ENCODE measurements at regions not wholly inside any gene's neighbourhood (a gene's known extent, or its start where the extent isn't known, plus 50 kb on each side); places are given as distances from the start of the nearest gene placed in this dataset.

DNA sequence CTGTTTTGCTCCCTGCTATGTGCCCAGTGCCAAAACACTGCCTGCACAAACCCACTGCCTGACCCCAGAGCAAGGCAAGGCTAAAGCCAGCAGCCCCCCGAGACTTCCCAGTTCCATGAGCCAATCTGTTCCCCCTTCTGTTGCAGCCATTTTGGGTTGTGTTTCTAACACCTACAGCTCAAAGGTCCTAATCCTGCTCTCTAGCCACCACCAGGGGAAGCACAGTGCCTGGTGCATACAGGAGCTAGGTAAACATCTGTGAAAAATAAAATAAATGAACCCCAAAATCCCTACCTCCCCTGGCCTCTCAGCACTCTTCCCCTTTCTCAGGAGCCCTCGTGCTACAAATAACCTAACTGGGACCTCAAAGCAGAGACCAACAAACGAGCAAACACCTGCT lies 190.2 kb downstream of the MATN1 start:
- H3K27ac ChIP-seq, result no peak overlapping the region
- POLR2A ChIA-PET (ENCODE audit: low non-redundant PET), result no interaction called here
- DNase-seq (ENCODE audit: low spot score), result no peak
- TF ChIP-seq, protein P1, sequence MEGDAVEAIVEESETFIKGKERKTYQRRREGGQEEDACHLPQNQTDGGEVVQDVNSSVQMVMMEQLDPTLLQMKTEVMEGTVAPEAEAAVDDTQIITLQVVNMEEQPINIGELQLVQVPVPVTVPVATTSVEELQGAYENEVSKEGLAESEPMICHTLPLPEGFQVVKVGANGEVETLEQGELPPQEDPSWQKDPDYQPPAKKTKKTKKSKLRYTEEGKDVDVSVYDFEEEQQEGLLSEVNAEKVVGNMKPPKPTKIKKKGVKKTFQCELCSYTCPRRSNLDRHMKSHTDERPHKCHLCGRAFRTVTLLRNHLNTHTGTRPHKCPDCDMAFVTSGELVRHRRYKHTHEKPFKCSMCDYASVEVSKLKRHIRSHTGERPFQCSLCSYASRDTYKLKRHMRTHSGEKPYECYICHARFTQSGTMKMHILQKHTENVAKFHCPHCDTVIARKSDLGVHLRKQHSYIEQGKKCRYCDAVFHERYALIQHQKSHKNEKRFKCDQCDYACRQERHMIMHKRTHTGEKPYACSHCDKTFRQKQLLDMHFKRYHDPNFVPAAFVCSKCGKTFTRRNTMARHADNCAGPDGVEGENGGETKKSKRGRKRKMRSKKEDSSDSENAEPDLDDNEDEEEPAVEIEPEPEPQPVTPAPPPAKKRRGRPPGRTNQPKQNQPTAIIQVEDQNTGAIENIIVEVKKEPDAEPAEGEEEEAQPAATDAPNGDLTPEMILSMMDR (conservative IDR thresholded peaks at IDR 0.05; ENCODE audit: low read depth), result no peak
- CTCF ChIA-PET, result no interaction called here

DNA sequence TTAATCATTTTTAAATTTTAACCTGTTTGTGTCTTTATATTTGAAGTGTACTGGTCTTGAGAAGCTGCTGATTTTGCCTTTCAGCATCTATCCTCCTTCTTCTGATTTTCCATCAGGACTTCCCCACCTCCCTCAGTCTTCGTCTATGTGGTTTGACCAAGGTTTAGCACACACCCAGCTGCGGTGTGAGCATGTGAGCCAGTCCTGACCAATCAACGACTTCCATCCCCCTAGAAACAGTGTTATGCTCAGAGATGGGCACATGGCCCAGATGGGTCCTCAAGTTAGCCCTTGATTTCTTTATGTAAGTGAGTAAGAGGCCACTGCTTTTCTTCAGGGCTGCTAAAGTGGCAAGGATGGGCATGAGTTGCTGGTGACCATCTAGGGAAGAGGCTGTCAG lies 190.8 kb downstream of the MATN1 start:
- ChIA-PET CTCF (interaction anchor here (0.7 to 0.9 kb wide), 2 partner anchors 84 to 152 kb away, joined by 3 to 5 read pairs; no protein-coding TSS in a partner anchor), POLR2A (ENCODE audit: low non-redundant PET) (no interaction called here)
- DNase-seq (ENCODE audit: low spot score), result no peak
- TF ChIP-seq, protein P1 (conservative IDR thresholded peaks at IDR 0.05; ENCODE audit: low read depth), result no peak
- no peak overlapping the region for H3K27ac ChIP-seq

DNA sequence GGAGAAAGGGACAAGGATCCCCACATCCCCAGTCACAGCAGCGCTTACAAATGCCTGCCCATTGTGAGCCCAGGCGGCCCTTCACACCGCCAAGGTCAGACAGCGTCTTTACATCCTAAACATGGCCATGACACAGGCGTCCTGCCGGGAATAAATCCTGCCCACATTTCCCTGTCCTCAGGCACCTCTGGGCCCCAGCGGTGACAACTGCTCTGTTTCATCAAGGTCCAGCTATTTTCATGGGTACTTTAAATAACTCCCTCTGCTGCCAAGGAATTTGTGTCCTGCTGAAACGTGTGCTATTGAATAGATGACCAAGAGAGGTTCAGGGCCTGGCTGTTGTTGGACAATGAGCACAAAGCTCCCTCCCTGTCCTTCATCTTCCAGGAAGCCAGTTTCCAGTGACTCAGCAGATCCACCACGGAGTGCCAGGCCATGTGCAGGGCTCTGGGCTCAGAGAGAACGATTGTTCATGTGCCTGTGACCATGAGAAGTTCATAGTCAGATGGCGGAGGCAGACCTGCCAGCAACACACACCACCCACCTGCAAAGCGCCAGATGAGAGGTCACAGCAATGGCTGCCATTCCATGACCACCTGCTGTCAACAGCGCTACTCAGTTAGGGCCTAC lies 195.8 kb downstream of the MATN1 start:
- POLR2A ChIA-PET (ENCODE audit: low non-redundant PET), result no interaction called here
- TF ChIP-seq, protein P1 (conservative IDR thresholded peaks at IDR 0.05; ENCODE audit: low read depth), result no peak
- CTCF ChIA-PET, result no interaction called here
- H3K27ac ChIP-seq, result no peak overlapping the region
- DNase-seq (ENCODE audit: low spot score), result no peak

DNA sequence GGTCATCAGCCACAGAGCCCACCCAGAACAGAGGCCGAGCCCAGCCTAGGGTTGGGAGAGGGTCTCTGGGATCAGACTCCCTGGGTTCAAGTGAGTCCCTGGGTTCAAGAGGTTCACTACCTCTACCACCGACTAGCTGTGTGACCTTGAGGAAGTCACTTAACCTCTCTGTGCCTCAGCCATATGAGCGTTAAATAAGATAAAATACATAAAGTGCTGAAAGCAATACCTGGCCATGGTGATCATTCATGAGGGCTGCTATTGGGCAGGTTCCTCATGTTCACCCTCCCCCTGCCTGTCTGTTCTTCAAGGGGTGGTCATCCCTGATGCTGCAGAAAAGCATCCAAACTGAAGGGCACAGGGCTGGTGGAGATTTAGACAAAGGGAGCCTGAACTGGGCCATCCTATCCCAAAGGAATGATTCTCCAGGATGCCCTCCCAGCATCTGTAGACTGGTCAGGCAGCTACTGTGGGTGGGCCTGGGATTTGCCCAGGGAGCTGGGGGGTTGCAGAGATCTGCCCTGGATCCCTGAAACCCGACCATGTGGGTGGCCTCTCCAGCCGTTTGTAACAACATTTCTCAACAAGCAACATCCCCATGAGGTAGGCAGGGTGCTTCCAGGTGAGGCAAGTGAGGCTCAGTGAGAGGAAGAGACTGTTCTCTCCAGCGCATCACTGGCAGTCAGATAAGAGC lies 196.6 kb downstream of the MATN1 start:
- DNase-seq (ENCODE audit: low spot score), result no peak
- H3K27ac ChIP-seq, result no peak overlapping the region
- TF ChIP-seq, protein P1 (conservative IDR thresholded peaks at IDR 0.05; ENCODE audit: low read depth), result no peak
- POLR2A ChIA-PET (ENCODE audit: low non-redundant PET), result no interaction called here
- CTCF ChIA-PET, result no interaction called here

GRCh38 chr1:30525971-30526651 lies 197.3 kb downstream of the MATN1 start:
- no peak overlapping the region for H3K27ac ChIP-seq
- POLR2A ChIA-PET (ENCODE audit: low non-redundant PET), result no interaction called here
- TF ChIP-seq, protein P1 (conservative IDR thresholded peaks at IDR 0.05; ENCODE audit: low read depth), result no peak
- CTCF ChIA-PET, result no interaction called here
- DNase-seq (ENCODE audit: low spot score), result peak; percentile 64

GRCh38 chr1:30525631-30525970 lies 197.8 kb downstream of the MATN1 start:
- ChIA-PET CTCF (no interaction called here), POLR2A (ENCODE audit: low non-redundant PET) (no interaction called here)
- TF ChIP-seq, protein P1 (conservative IDR thresholded peaks at IDR 0.05; ENCODE audit: low read depth), result no peak
- H3K27ac ChIP-seq, result no peak overlapping the region
- no peak for DNase-seq (ENCODE audit: low spot score)

Data from RWPE1 (cell line).